ENCODE measurements at regions not wholly inside any gene's neighbourhood (a gene's known extent, or its start where the extent isn't known, plus 50 kb on each side); places are given as distances from the start of the nearest gene placed in this dataset.

DNA sequence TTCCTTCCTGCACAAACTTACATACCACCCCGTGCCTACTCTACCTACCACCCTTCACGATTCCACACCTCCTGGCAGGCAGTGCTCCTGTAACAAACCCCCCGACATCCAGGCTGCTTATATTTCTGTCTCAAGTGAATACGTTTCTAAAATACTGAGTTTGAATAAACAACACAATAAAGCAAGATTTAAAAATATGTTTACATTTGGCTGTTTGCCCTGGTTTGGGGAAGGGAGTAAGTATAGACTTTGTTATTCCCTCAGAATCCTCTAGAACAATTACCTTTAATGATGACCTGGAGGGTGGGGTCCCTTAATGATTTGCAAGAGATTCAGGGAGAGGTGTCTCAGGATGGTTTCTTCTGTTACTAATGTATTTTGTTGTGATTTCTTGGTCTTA, 402.6 kb upstream of the TBL1XR1 start:
- no peak for DNase-seq (ENCODE audit: low spot score)

DNA sequence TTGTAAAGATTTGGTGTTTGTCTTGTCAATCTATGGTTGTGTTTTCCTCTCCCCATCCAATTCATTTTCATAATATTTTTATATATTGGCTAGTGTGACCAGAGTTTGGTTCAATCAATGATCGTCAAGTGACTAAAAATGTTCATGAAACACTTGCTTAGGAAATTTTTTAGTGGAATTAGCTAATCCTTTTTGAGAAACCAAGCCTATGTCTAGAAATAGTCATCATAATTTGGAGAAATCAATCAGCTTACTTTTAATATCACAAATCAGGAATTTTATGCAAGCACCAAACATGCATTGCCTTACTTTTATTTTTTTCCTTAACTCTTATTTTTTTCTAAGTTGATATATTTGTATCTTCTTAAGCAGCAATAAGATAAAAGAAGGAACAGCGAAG, 403.1 kb upstream of the TBL1XR1 start:
- no peak for DNase-seq (ENCODE audit: low spot score)

DNA sequence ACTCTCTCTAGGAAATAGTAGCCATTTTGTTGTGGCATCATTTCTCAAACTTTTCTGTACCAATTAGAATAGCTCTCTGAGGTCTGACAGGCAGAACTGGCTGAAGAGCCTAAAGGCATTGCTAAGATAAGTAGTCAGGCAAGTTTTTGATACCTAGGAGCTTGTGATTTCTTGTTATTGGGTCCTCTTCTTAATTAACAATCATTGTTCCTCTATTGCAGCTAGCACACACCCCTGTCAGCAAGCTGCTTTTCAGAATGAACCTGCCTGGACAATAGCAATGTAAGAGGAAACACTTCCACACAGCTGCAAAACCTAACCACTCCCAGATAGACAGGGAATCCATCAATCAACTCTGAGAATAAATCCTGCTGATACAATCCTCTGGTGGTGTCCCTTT, 403.9 kb upstream of the TBL1XR1 start:
- no peak for DNase-seq (ENCODE audit: low spot score)

DNA sequence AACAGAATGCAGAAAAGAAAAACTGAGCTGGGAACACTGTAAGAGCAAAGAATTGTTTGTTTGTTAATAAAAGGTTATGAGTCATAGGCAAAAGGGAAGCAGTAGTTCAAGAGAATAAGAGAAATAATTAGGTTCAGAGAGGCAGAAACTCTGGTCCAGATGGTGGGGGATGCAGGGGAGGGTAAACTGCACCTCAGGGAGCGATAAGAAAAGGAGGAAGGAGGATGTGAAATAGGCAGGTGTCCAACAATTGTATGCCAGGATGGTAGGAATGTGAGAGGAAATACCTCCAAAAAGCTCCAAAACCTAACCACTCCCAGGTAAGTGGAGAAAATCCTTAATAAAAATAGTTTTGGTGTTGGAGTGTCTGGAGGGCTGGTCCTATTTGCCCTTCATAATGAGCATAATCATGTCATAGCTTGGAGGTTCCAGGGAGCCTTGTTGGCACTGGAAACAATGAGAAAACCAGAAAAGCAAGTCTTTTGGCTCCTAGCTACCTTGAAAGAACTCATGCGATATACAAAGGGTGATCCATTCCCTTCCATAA, 405.4 kb upstream of the TBL1XR1 start:
- no peak for DNase-seq (ENCODE audit: low spot score)

DNA sequence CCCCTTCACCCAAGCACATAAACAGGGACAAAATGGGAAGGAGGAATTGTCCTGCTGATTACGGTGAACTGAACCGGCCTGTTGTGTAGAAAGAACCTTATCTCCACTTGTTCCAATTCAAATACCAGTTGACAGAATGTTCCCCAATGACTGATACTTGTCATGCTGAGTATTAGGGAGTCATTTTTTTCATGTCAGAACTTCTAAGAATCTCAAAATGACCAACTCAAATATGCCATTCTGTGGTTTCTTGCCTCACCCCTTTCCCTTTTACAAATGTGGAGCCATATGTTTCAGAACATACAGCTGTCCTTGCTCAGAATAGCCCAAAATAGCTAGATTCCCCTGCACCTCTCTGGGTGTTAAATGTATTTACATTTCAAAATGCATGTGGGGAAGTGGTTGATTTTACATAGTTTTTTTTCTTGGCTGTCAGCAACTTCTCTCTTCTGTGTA, 405.9 kb upstream of the TBL1XR1 start:
- DNase-seq (ENCODE audit: low spot score) = no peak

DNA sequence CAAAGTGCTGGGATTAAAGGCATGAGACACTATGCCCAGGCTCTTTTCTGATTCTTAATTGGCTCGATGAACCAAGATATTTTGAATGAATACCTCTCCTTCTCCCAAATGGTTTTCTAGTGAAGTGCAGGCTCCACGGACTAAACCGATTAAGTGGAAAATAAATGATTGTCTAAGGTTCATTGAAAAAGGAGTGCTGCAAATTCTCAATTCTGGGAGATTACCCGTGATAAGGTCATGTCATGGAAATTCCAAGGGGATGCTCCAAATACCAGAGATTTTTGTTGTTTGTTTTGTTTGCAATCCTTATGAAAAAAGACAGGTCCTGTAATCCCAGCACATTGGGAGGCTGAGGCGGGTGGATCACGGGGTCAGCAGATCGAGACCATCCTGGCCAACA, 406.9 kb upstream of the TBL1XR1 start:
- DNase-seq (ENCODE audit: low spot score) = no peak

DNA sequence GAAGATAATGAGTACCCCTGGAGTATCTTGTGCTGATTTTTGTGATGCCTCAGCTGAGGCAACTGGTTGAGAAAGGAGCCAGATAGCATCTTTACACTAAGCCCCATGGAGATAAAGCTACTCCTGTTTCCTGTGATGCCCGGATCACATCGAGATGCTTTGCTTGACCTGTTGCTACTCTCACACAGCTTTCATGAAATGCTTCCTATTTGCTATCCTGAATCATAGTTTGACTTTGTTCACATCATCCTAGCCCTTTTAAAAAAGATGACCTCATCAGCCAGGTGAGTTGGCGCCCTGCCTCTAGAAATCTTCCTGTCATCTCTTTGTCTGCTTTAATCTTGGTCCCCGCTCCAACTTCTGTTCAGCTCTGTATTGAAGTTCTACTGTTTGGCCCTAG, 409.6 kb upstream of the TBL1XR1 start:
- DNase-seq (ENCODE audit: low spot score) = no peak

DNA sequence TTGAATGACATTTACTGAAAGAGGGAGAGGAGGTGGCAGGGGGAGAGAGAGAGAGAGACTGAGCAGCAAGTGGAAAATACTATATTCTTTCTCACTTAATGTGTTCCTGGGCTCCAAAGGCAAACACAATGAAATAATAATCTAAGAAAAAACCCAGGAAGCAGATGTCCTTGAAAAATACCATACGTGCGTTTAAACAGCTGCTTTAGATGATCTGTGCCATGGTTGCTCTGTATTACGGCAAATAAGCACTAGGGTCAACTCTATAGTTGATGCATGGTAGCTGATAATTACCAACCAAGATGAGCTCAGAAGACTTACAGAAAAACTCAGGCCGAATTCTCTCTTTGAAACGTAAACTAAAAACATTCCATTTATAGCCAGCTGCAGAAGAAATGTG, 410.3 kb upstream of the TBL1XR1 start:
- DNase-seq (ENCODE audit: low spot score) = no peak

DNA sequence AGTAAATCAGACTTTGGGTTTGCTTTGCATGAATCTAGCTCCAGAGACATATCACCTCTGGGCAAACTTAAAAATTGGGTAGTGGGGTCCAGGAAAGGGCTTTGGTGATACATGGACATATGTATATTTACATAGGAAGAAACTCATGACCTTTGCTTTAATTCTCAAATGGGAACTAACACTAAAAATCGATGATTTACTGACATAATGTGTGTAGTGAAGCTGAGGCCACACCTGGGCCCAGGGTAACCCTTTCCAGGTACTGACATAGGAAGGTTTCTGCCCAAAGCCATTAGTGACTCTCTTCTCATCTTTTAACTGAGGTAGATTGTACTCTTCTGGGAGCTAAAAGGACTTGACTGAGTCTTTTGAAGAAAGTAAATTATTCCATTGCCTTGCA, 411.2 kb upstream of the TBL1XR1 start:
- no peak for DNase-seq (ENCODE audit: low spot score)

DNA sequence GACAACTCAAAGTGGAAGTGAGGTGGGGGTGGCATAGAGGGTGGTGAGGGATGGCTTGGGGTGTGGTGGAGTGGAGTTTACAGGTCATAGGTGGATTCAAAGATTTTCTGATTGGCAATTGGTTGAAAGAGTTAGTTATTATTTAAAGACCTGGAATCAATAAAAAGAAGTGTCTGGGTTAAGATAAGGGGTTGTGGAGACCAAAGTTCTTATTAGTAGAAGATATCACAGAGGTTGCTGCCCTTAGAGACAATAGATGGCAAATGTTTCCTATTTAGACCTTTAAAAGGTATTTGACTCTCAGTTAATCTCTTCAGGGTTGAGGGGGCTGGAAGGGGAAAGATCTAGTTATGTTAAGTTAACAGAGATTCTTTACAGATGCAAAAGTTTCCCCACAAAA, 412.3 kb upstream of the TBL1XR1 start:
- no peak for DNase-seq (ENCODE audit: low spot score)

DNA sequence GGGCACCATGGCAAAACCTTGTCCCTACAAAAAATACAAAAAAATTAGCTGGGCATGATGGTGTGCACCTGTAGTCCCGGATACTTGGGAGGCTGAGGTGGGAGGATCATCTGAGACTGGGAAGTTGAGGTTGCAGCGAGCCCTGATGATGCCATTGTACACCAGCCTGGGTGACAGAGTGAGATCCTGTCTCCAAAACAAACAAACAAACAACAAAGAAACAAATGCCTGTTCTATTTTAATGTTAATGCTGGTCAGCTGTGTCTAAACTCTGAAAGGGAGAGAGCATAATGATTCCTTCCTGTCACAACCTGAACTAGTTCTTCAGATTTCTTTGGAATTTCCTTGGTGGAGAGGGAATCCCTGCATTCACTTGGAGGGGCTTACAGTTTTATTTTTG, 413.0 kb upstream of the TBL1XR1 start:
- no peak for DNase-seq (ENCODE audit: low spot score)

DNA sequence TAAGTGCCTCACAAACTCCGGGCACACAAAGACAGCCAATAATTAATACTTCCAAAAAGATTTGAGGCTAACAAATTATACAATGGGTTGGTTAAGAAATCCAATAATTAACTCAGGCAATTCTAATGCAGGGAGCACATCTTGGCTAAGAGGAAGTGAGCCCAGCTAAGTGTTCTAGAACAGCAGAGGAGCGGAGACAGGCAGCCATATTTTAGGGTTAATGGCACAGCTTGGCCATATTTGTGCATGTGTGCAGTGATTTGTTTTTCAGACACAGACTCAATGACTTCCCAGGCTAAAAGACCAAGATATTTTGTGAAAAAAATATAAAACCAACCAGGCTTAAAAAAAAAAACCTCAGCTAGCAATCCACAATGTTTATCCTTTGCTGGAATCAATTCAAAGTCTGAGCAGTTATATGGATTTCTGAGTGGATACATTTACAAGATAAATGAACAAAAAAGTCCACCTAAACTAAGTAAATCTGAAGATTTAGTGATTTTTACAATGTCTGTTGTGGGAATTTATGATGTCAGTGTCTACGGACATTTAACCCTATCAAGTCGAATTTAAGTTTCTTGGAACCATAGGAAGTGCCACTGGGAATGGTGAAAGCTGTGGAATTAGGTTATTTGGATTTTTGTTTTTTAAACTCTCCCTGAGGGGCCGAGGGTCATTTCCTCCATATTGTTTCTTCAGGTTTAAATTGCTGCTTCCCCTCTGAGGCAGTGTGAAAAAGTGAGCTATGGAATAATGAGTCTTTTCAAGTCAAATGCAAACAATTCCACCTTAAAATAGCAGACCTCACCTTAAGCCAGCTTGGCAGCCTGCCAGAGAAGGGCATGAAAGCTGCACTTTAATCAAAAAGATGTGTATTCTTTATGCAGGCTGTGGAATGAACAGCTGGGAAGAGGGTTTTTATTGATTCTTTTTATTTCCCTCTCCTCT, 413.7 kb upstream of the TBL1XR1 start:
- DNase-seq (ENCODE audit: low spot score) = no peak

DNA sequence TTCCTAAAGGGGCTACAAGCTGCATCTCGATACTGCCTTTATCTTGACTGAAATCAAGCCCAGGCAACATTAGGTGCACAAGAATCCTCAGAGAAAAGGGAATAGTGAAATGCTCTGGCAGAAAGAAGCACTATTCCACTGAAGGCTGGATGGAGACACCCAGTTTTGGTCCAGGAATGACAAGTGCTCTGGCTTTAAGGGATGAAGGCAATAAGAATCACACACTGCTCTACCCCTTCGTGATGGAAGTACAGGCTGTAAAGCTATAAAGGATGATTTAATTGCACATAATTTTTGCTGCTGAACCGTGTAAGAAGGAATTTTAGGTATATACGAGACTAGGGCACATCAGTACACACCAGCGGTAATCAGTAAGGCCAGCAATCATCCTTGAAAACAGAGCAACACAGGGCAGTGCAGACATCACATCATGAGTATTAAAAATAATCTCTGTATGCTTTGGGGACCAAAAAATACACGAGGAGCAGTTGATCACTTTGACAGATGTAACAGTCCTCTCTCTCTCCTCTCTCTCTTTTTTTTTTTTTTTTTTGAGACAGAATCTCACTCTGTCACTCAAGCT, 414.6 kb upstream of the TBL1XR1 start:
- DNase-seq (ENCODE audit: low spot score) = no peak

DNA sequence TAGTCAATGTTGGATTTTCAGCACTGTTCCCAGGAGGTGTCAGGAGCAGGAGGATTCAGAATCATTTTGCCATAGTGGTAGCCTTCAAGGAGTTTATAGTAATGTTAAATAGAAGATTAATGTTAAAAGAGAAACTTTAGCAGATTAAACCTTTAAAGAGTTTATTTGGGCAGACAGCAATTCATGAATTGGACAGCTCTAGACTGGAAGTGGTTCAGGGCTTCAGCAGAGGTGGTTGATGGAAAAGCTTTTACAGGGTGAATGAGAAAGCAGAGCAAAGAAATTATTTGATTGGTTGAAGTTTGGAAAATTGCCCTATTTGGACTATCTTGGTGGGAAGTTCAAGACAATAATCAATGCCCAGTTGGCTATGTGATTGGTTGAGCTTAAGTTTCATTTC, 416.6 kb upstream of the TBL1XR1 start:
- no peak for DNase-seq (ENCODE audit: low spot score)

DNA sequence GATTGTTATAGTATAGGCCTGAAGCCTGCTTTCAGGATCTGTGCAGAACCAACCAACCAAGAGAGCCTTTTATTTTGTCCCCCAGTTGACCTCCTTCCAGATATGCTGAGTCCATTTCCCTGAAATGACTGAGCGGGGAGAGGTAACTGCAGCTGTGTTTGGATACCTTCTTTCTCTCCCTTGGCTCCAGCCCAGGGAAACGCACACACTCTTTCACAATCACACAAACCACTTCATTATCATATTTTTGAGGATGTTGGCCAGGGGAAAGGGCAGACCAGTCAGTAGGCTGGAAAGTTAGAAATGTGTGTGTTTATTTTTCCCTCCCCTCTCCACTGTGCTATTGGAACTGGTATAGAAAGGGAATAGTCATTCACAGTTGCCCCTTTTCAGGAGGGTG, 417.7 kb upstream of the TBL1XR1 start:
- peak; percentile 33 for DNase-seq (ENCODE audit: low spot score)

DNA sequence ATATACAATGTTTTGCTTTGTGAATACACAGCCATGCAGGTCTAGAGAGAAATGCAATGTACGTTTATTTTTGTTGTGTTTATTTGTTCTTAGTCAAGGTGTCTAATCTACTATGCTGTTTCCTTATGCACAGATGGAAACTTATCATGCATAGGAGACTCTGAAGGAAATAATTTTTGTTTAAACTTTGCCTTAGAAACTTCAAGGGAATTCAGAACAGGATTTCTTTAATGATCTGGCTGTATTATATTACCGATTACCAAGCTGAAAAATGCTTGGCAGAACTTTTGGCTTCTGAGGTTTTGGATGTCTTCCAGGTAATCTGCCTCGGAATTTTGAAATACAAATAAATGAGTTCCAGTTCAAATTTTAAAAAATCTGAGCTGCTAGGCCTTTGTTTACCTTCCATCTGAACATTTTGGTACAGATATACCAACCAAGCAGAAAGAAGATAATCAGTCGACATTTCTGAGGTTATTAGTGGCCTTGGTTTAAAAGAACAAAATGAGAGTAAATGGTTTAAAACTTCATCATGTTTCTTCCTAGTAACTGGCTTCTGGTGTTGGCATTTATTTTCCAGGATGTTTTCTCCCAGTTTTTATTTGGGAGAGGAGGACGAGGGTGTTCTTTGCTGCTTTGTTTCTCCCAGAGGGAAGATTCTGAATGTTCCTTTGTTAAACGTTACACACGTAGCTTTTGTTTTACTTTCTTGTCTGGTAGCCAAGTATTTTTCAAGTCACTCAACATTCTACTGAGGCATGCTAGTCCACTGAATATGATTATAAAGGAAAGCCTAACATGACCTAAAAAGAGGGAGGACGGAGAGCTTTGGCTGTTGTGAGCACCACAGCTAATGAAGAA, 421.8 kb upstream of the TBL1XR1 start:
- DNase-seq (ENCODE audit: low spot score) = peak; percentile 59

DNA sequence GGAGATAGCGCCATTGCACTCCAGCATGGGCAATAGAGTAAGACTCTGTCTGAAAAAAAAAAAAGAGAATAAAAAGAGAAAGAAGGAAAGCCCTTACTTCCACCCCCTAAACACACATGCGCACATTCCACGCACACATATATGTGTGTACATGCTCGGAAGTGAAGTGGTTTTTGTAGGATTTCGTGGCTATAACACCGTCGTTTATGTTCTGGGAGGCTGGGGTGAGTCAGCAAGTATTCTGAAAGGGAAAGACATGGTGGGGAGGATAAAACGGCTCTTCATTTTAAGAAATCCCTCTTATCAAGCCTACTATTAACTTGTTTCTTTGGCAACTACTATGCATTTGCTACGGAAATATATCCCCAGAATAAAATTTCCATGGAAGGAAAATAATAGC, 422.8 kb upstream of the TBL1XR1 start:
- DNase-seq (ENCODE audit: low spot score) = no peak

DNA sequence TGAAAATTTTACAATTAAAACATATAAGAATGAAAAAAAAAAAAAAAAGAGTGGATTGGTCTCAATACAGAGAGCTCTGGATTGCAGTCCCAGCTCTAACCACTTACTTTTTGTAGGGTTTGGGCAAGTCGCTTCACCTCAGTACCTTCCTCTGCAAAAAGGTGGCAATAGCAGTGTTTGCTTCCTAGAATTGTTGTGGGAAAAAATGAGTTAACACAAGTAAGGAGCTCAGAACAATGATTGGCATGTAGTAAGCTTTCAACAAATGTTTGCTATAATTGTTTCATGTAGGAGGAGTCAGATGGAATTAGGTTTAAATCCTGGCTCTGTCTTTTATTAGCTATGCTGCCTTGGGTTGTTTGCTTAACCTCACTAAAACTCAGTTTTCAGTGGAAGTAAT, 425.2 kb upstream of the TBL1XR1 start:
- DNase-seq (ENCODE audit: low spot score) = no peak

DNA sequence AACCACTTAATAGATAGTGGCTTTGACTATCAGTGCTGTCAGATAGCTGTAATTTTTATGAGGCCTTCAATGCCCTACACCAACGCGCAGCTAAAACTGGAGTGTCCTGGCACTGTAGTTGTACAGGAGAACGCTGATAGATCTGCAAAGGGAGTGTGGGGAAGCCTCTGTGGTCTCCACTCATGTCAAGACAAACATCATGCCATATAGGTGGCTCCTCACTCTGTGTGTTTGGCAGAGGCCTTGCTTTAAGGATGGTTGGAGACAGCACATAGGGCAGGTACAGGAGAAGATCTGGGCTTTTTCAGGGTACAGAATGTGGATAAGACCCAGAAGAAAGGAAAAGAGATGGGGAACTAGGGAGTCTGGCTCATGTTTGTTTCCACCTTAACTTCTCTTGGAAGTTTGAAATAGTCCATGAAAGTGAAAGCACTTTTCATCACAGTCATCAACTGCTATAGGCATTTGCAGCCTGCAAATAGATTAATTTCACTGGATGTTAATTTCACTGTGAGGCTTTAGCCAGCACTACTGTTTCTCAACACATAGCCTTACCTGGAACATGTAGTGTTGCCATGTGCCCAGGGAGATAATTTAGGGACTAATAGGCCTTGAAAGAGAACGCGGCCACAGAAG, 425.8 kb upstream of the TBL1XR1 start:
- no peak for DNase-seq (ENCODE audit: low spot score)

DNA sequence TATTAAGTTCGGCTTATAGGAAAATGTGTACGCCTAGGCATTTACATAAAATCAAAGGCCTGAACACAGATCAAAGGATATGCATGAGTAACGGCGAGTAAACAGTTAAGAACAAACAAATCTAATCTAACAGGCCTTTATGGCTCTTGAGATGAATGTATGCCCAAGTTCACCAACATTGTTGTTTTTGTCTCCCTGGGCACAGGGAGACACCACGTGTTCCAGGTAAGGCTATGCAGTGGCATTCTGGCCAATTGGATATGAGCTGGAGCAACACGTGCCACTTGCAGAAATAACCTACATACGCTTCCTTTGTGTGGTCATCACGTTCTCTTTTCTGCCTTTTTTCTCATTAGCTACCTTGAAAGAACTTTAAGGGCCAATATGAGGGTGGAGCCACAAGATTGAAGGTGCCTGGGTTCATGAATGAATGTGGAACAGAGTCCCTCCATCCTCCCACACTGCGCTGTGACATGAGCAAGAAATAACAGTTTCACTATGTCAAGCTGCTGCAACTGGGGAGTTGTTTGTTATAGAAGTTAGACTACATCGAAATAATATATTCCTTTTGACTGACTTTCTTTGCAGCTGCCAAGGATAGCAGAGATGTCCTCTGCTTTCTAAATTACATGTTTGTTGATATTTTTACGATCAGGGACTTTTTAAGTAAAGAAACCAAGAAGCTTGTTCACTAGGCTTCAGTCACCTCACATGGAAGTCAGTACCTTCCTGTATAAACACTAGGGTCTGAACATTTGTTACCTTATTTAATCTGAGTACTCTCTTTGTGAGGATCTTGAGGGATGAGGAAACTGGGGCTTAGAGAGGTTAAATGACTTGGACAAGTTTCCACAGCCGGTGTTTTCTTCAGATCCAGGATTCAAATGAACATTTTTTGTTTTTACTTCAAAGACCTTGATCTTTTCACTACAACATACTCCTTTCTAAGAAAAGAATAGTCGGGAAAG, 427.5 kb upstream of the TBL1XR1 start:
- DNase-seq (ENCODE audit: low spot score) = no peak

DNA sequence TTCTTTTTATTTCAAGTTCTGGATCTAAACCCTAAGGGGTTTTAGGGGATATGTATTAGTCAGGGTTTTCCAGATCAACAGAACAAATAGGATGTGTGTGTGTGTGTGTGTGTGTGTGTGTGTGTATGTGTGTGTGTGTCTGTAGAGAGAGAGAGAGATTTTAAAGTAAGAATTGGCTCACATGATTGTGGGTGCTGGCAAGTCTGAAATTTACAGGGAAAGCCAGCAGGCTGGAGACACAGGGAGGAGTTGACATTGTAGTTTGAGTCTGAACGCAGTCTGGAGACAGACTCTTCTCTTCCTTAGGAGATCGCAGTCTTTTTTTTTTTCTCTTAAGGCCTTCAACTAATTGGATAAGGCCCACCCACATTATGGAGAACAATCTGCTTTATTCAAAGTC, 428.8 kb upstream of the TBL1XR1 start:
- no peak for DNase-seq (ENCODE audit: low spot score)
